H9 (cell line): ENCODE measurements at regions not wholly inside any gene's neighbourhood (a gene's known extent, or its start where the extent isn't known, plus 50 kb on each side); places are given as distances from the start of the nearest gene placed in this dataset.

Experiments
- DNase-seq: peaks from one replicate; pipeline ENCODE4 v3.0.0-alpha.2; 2017
- H2AFZ ChIP-seq: one replicate; pipeline ENCODE4 v1.6.1; 2013; ENCODE audit warnings: mild to moderate bottlenecking, low read length, control low read depth, moderate library complexity
- H2AK5ac ChIP-seq: 2 replicates; pipeline ENCODE4 v1.6.1; 2013; ENCODE audit warnings: low read length, control low read depth, mixed read lengths; ENCODE audit not compliant: insufficient read length
- H2BK120ac ChIP-seq: one replicate; pipeline ENCODE4 v1.6.1; 2013; ENCODE audit warnings: low read depth, mild to moderate bottlenecking, low read length, control low read depth, inconsistent platforms; ENCODE audit not compliant: poor library complexity, severe bottlenecking
- H2BK12ac ChIP-seq: 2 replicates; pipeline ENCODE4 v1.6.1; 2013; ENCODE audit warnings: low read length, control low read depth, mixed read lengths, low read depth; ENCODE audit not compliant: insufficient read length
- H2BK15ac ChIP-seq: 2 replicates; pipeline ENCODE4 v1.6.1; 2013; ENCODE audit warnings: low read depth, low read length, control low read depth
- H2BK20ac ChIP-seq: one replicate; pipeline ENCODE4 v1.6.1; 2013; ENCODE audit warnings: low read depth, mild to moderate bottlenecking, low read length, control low read depth, inconsistent platforms; ENCODE audit not compliant: poor library complexity, severe bottlenecking
- H2BK5ac ChIP-seq: 2 replicates; pipeline ENCODE4 v1.6.1; 2013; ENCODE audit warnings: low read length, control low read depth, mixed read lengths; ENCODE audit not compliant: insufficient read length
- H3K14ac ChIP-seq: 2 replicates; pipeline ENCODE4 v1.6.1; 2013; ENCODE audit warnings: low read length, control low read depth; ENCODE audit not compliant: insufficient read depth
- H3K18ac ChIP-seq: 2 replicates; pipeline ENCODE4 v1.6.1; 2013; ENCODE audit warnings: low read depth, mild to moderate bottlenecking, mixed read lengths, low read length, control low read depth; ENCODE audit not compliant: insufficient read length
- H3K23ac ChIP-seq: 2 replicates; pipeline ENCODE4 v1.6.1; 2013; ENCODE audit warnings: low read length, control low read depth, mixed read lengths, low read depth; ENCODE audit not compliant: insufficient read length
- H3K23me2 ChIP-seq: 2 replicates; pipeline ENCODE4 v1.6.1; 2013; ENCODE audit warnings: low read depth, mild to moderate bottlenecking, mixed read lengths, low read length, control low read depth; ENCODE audit not compliant: insufficient read length, poor library complexity, severe bottlenecking
- H3K27ac ChIP-seq: 2 replicates; pipeline ENCODE4 v1.5.1; 2013; ENCODE audit warnings: low read length, control low read depth, mixed read lengths, low read depth; ENCODE audit not compliant: insufficient read length
- H3K27me3 ChIP-seq: 2 replicates; pipeline ENCODE4 v1.6.1; 2013; ENCODE audit warnings: low read length, control low read depth, inconsistent platforms; ENCODE audit not compliant: insufficient read depth
- H3K4ac ChIP-seq: 2 replicates; pipeline ENCODE4 v1.6.1; 2013; ENCODE audit warnings: low read depth, mild to moderate bottlenecking, control low read depth, inconsistent platforms, low read length, moderate library complexity
- H3K4me1 ChIP-seq: 2 replicates; pipeline ENCODE4 v1.6.1; 2013; ENCODE audit warnings: low read length, control low read depth, inconsistent platforms; ENCODE audit not compliant: insufficient read depth
- H3K4me2 ChIP-seq: 2 replicates; pipeline ENCODE4 v1.6.1; 2013; ENCODE audit warnings: low read length, control low read depth, mixed read lengths; ENCODE audit not compliant: insufficient read length, insufficient read depth
- H3K56ac ChIP-seq: 2 replicates; pipeline ENCODE4 v1.6.1; 2013; ENCODE audit warnings: low read depth, mild to moderate bottlenecking, mixed read lengths, low read length, control low read depth; ENCODE audit not compliant: insufficient read length
- H3K79me1 ChIP-seq: 2 replicates; pipeline ENCODE4 v1.6.1; 2013; ENCODE audit warnings: low read depth, mild to moderate bottlenecking, moderate library complexity, low read length, control low read depth, inconsistent platforms; ENCODE audit not compliant: insufficient read depth, poor library complexity, severe bottlenecking
- H3K79me2 ChIP-seq: 2 replicates; pipeline ENCODE4 v1.6.1; 2013; ENCODE audit warnings: low read length, control low read depth, inconsistent platforms; ENCODE audit not compliant: insufficient read depth
- H3K9ac ChIP-seq: 2 replicates; pipeline ENCODE4 v1.6.1; 2013; ENCODE audit warnings: low read length, control low read depth, mixed read lengths; ENCODE audit not compliant: insufficient read length; ENCODE audit errors: extremely low read depth
- H3K9me3 ChIP-seq: one replicate; pipeline ENCODE4 v1.6.1; 2013; ENCODE audit warnings: low read depth, low read length, inconsistent platforms; ENCODE audit not compliant: control insufficient read depth
- H3T11ph ChIP-seq: one replicate; pipeline ENCODE4 v1.6.1; 2013; ENCODE audit warnings: mild to moderate bottlenecking, low read length, control low read depth, inconsistent platforms
- H4K20me1 ChIP-seq: one replicate; pipeline ENCODE4 v1.6.1; 2013; ENCODE audit not compliant: control insufficient read depth, insufficient read length, insufficient read depth
- H4K5ac ChIP-seq: 2 replicates; pipeline ENCODE4 v1.6.1; 2013; ENCODE audit warnings: low read depth, mild to moderate bottlenecking, mixed read lengths, low read length, control low read depth; ENCODE audit not compliant: insufficient read length
- H4K8ac ChIP-seq: replicated peaks from 2 replicates; pipeline ENCODE4 v1.6.1; 2013; ENCODE audit warnings: low read length, control low read depth, mixed read lengths, low read depth; ENCODE audit not compliant: insufficient read length
- H4K91ac ChIP-seq: 2 replicates; pipeline ENCODE4 v1.6.1; 2013; ENCODE audit warnings: low read depth, mild to moderate bottlenecking, moderate library complexity, mixed read lengths, low read length, control low read depth; ENCODE audit not compliant: insufficient read length
- H3K27ac Mint-ChIP-seq, 3 experiments: 2 replicates in 2 of 3; 3 replicates in 1 of 3; pipeline ENCODE4 v1.8.0; 2020 to 2021; ENCODE audit warnings: mixed read lengths in 3 of 3, mild to moderate bottlenecking in 1 of 3, moderate library complexity in 1 of 3
- H3K27me3 Mint-ChIP-seq: 2 replicates; pipeline ENCODE4 v1.8.0; 2021; ENCODE audit warnings: low read depth, mild to moderate bottlenecking, moderate library complexity, mixed read lengths
- H3K36me3 Mint-ChIP-seq, 3 experiments: 2 replicates in 2 of 3; 3 replicates in 1 of 3; pipeline ENCODE4 v1.8.0; 2020 to 2021; ENCODE audit warnings: low read depth in 3 of 3, mixed read lengths in 3 of 3; ENCODE audit not compliant: insufficient read depth in 1 of 3
- H3K4me1 Mint-ChIP-seq, 2 experiments: 2 replicates each; pipeline ENCODE4 v1.8.0; 2020; ENCODE audit warnings: mixed read lengths in 2 of 2
- H3K4me3 Mint-ChIP-seq, 2 experiments: 2 replicates in 1 of 2; 3 replicates in 1 of 2; pipeline ENCODE4 v1.8.0; 2020 to 2021; ENCODE audit warnings: mild to moderate bottlenecking in 2 of 2, mixed read lengths in 2 of 2, moderate library complexity in 1 of 2
- H3K9me3 Mint-ChIP-seq, 2 experiments: 2 replicates in 1 of 2; 3 replicates in 1 of 2; pipeline ENCODE4 v1.8.0; 2020; ENCODE audit warnings: mild to moderate bottlenecking in 2 of 2, mixed read lengths in 2 of 2, moderate library complexity in 1 of 2
- WGBS: extraction: QIAGEN DNeasy Blood & Tissue Kit; methylation state at CpG from one replicate; pipeline ENCODE4 v1.1.7; 2013; ENCODE audit warnings: missing lambda C conversion rate, low lambda C conversion rate, mixed read lengths; ENCODE audit not compliant: insufficient read length; ENCODE audit errors: extremely low coverage; 5-methylcytosine and 5-hydroxymethylcytosine counted together
- TF ChIP-seq, protein P1 (sequence below): fragments of 200-600 bp; sonication (generic); conservative IDR thresholded peaks from 3 replicates; pipeline ENCODE4 v1.8.0; 2021; ENCODE audit warnings: antibody characterized with exemption, mild to moderate bottlenecking

DNA sequence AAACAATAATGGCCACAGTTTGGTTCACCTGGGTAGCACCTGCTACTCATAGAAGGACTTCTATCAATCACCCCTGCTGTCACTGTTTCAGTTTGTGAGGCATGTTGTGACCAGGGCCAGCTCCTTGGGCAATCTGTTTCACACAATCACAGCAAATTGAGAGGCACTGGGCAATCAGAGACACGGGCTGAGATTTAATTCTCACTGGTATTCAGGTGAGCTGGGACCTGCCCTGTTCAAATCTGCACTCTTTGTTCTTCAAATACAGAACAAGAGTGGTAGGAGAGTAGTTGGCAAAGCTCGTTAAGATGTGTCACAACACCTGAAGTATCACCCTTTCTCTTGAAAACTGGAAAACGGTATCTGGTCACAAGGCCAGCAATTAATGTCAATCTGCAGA is 57.8 kb upstream of the NAP1L1 start:
- H3K27me3 ChIP-seq, result no peaks in the 10 kb centered on the region
- H2BK12ac ChIP-seq, result no peak overlapping the region
- H2BK5ac ChIP-seq, result no peak overlapping the region
- H3K4me1 Mint-ChIP-seq, result peaks cover 0 to 3% of the 10 kb centered on the region in 2 experiments; a peak in 1 of 4 replicates
- no peaks in the 10 kb centered on the region for H3K27me3 Mint-ChIP-seq
- peaks cover 9 to 13% of the 10 kb centered on the region in 2 experiments for H3K9me3 Mint-ChIP-seq
- no peak overlapping the region for H3K23ac ChIP-seq
- H2AK5ac ChIP-seq, result no peak overlapping the region
- no CpG with 5 or more reads among the region's 3 CpGs for WGBS
- no peaks in the 10 kb centered on the region for H3K79me1 ChIP-seq
- no peak overlapping the region for H3K27ac ChIP-seq
- TF ChIP-seq, protein P1, sequence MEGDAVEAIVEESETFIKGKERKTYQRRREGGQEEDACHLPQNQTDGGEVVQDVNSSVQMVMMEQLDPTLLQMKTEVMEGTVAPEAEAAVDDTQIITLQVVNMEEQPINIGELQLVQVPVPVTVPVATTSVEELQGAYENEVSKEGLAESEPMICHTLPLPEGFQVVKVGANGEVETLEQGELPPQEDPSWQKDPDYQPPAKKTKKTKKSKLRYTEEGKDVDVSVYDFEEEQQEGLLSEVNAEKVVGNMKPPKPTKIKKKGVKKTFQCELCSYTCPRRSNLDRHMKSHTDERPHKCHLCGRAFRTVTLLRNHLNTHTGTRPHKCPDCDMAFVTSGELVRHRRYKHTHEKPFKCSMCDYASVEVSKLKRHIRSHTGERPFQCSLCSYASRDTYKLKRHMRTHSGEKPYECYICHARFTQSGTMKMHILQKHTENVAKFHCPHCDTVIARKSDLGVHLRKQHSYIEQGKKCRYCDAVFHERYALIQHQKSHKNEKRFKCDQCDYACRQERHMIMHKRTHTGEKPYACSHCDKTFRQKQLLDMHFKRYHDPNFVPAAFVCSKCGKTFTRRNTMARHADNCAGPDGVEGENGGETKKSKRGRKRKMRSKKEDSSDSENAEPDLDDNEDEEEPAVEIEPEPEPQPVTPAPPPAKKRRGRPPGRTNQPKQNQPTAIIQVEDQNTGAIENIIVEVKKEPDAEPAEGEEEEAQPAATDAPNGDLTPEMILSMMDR, result no peak
- no peak overlapping the region for H3K18ac ChIP-seq
- H3K4me3 Mint-ChIP-seq, result no peak overlapping the region
- H4K91ac ChIP-seq, result no peak overlapping the region
- H3K4me2 ChIP-seq, result no peak overlapping the region
- H2AFZ ChIP-seq, result no peak overlapping the region
- peaks cover 0 to 9% (median 0%) of the 10 kb centered on the region in 3 experiments; a peak in 3 of 7 replicates for H3K36me3 Mint-ChIP-seq
- H4K20me1 ChIP-seq, result no peaks in the 10 kb centered on the region
- no peaks in the 10 kb centered on the region for H3K9me3 ChIP-seq
- H3K9ac ChIP-seq, result no peak overlapping the region
- H3K4me1 ChIP-seq, result no peaks in the 10 kb centered on the region
- H4K5ac ChIP-seq, result no peak overlapping the region
- H2BK15ac ChIP-seq, result no peak overlapping the region
- H3K4ac ChIP-seq, result no peak overlapping the region
- no peak overlapping the region for H3K27ac Mint-ChIP-seq
- H2BK20ac ChIP-seq, result no peak overlapping the region
- H4K8ac ChIP-seq, result no peak overlapping the region
- DNase-seq, result no peak
- no peak overlapping the region for H3T11ph ChIP-seq
- H3K23me2 ChIP-seq, result no peaks in the 10 kb centered on the region
- H2BK120ac ChIP-seq, result no peak overlapping the region
- no peaks in the 10 kb centered on the region for H3K79me2 ChIP-seq
- H3K14ac ChIP-seq, result no peak overlapping the region
- H3K56ac ChIP-seq, result no peak overlapping the region
